HG03060 (cell line): ENCODE measurements at regions not wholly inside any gene's neighbourhood (a gene's known extent, or its start where the extent isn't known, plus 50 kb on each side); places are given as distances from the start of the nearest gene placed in this dataset.
"Not testable (repeated sequence)": the region's sequence is repeated elsewhere in the genome, so short reads cannot be mapped to it uniquely, and the experiment has no call there.

ENCODE experiments used
- ATAC-seq: cut with Tn5 transposase; IDR thresholded peaks from one replicate; pipeline ENCODE4 v1.9.1; 2021; ENCODE audit warnings: low read depth, moderate number of reproducible peaks; ENCODE audit not compliant: unreplicated experiment

GRCh38 chr14:51341338-51341737 is 101.3 kb downstream of the TMX1 start:
- ATAC-seq = no peak

GRCh38 chr14:51342226-51342625 is 102.2 kb downstream of the TMX1 start:
- ATAC-seq = no peak

- ATAC-seq = no peak
Observed at GRCh38 chr14:51351997-51352396, 112.0 kb downstream of the TMX1 start.

GRCh38 chr14:51353901-51354300 is 113.9 kb downstream of the TMX1 start:
- no peak for ATAC-seq

- ATAC-seq = no peak
Observed at GRCh38 chr14:51354846-51355245, 114.8 kb downstream of the TMX1 start.

GRCh38 chr14:51356381-51356780 is 116.3 kb downstream of the TMX1 start:
- no peak for ATAC-seq

GRCh38 chr14:51357250-51357649 is 117.2 kb downstream of the TMX1 start:
- no peak for ATAC-seq

- no peak for ATAC-seq
Observed at GRCh38 chr14:51360592-51360991, 120.5 kb downstream of the TMX1 start.

GRCh38 chr14:51365241-51365965 is 125.4 kb downstream of the TMX1 start:
- ATAC-seq = no peak

- not testable (repeated sequence) for ATAC-seq
Observed at GRCh38 chr14:51366460-51366859, 126.4 kb downstream of the TMX1 start.

- ATAC-seq = not testable (repeated sequence)
Observed at GRCh38 chr14:51366866-51367599, 127.0 kb downstream of the TMX1 start.

- no peak for ATAC-seq
Observed at GRCh38 chr14:51367600-51367931, 127.5 kb downstream of the TMX1 start.

- no peak for ATAC-seq
Observed at GRCh38 chr14:51368721-51369163, 128.7 kb downstream of the TMX1 start.

GRCh38 chr14:51369814-51370213 is 129.8 kb downstream of the TMX1 start:
- ATAC-seq = no peak

GRCh38 chr14:51370758-51371386 is 130.8 kb downstream of the TMX1 start:
- no peak for ATAC-seq

- ATAC-seq = not testable (repeated sequence)
Observed at GRCh38 chr14:51377186-51377585, 137.1 kb downstream of the TMX1 start.

GRCh38 chr14:51382506-51382905 is 142.5 kb downstream of the TMX1 start:
- ATAC-seq = no peak

- no peak for ATAC-seq
Observed at GRCh38 chr14:51386411-51386810, 146.4 kb downstream of the TMX1 start.

- ATAC-seq = no peak
Observed at GRCh38 chr14:51386983-51387735, 147.1 kb downstream of the TMX1 start.

- ATAC-seq = no peak
Observed at GRCh38 chr14:51392416-51392815, 152.4 kb downstream of the TMX1 start.

- no peak for ATAC-seq
Observed at GRCh38 chr14:51394384-51394783, 154.3 kb downstream of the TMX1 start.
